KMS-11 (cell line): ENCODE measurements at regions not wholly inside any gene's neighbourhood (a gene's known extent, or its start where the extent isn't known, plus 50 kb on each side); places are given as distances from the start of the nearest gene placed in this dataset.
"Not testable (repeated sequence)": the region's sequence is repeated elsewhere in the genome, so short reads cannot be mapped to it uniquely, and the experiment has no call there.

ENCODE experiments used
- H2AFZ ChIP-seq: fragments of 200-600 bp; sonication (generic); 2 replicates; pipeline ENCODE4 v1.6.1; 2016; ENCODE audit warnings: antibody characterized with exemption, mixed run types, low read depth
- H3K27ac ChIP-seq: fragments of 200-600 bp; sonication (generic); 2 replicates; pipeline ENCODE4 v1.6.1; 2016; ENCODE audit warnings: mild to moderate bottlenecking, mixed run types
- H3K27me3 ChIP-seq: fragments of 200-600 bp; sonication (generic); 2 replicates; pipeline ENCODE4 v1.6.1; 2017; ENCODE audit warnings: mild to moderate bottlenecking, low read depth, mixed run types, moderate library complexity; ENCODE audit not compliant: insufficient read depth
- H3K36me3 ChIP-seq: fragments of 200-600 bp; sonication (generic); 2 replicates; pipeline ENCODE4 v1.6.1; 2017; ENCODE audit warnings: mild to moderate bottlenecking, mixed run types; ENCODE audit not compliant: insufficient read depth
- H3K4me1 ChIP-seq: fragments of 200-600 bp; sonication (generic); 2 replicates; pipeline ENCODE4 v1.6.1; 2016; ENCODE audit warnings: mild to moderate bottlenecking, low read depth, mixed run types; ENCODE audit not compliant: poor library complexity, severe bottlenecking
- H3K4me2 ChIP-seq: fragments of 200-600 bp; sonication (generic); 2 replicates; pipeline ENCODE4 v1.7.0; 2016; ENCODE audit warnings: mild to moderate bottlenecking, mixed run types
- H3K4me3 ChIP-seq: fragments of 200-600 bp; sonication (generic); IDR thresholded peaks from 2 replicates; pipeline ENCODE4 v1.6.1; 2017; ENCODE audit warnings: low read depth, low read length, mixed read lengths; ENCODE audit not compliant: insufficient read depth
- H3K79me2 ChIP-seq: fragments of 200-600 bp; sonication (generic); 2 replicates; pipeline ENCODE4 v1.6.1; 2016; ENCODE audit warnings: low read depth, mixed run types; ENCODE audit not compliant: insufficient read depth
- H3K9ac ChIP-seq: fragments of 200-600 bp; sonication (generic); 2 replicates; pipeline ENCODE4 v1.6.1; 2016; ENCODE audit warnings: mild to moderate bottlenecking, mixed run types
- H4K20me1 ChIP-seq: fragments of 200-600 bp; sonication (generic); 2 replicates; pipeline ENCODE4 v1.6.1; 2016; ENCODE audit warnings: mild to moderate bottlenecking, mixed run types; ENCODE audit not compliant: insufficient read depth
- TF ChIP-seq, protein P1 (sequence below): fragments of 200-600 bp; sonication (generic); conservative IDR thresholded peaks from 2 replicates; pipeline ENCODE4 v1.6.1; 2017; ENCODE audit warnings: low read depth, mild to moderate bottlenecking, antibody characterized with exemption, low read length, moderate library complexity, mixed read lengths

DNA sequence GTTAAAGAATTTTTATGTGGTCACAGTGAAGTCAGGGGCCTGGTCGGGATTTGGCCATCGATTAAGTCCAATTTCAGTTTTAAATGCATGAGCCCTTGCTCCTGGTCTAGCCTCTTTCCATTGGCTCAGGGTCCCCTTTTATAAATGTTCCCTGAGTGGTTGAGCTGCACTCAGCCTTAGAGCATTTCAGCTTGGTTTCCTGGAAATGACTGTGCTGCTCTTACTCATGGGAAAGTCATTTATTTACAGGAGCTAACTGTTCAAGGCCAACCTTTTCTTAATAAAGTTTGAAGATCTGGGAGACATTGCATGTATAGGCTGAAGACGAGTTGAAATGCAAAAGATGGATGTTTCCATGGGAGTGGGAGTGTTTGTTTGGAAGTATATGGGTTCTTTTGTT, 98.8 kb upstream of the CLNK start:
- H3K27ac ChIP-seq = no peak overlapping the region
- H3K4me1 ChIP-seq = no peaks in the 10 kb centered on the region
- H3K36me3 ChIP-seq = no peaks in the 10 kb centered on the region
- H3K4me3 ChIP-seq = no peak overlapping the region
- no peaks in the 10 kb centered on the region for H4K20me1 ChIP-seq
- H3K4me2 ChIP-seq = no peak overlapping the region
- no peaks in the 10 kb centered on the region for H3K79me2 ChIP-seq
- no peak overlapping the region for H3K9ac ChIP-seq
- TF ChIP-seq, protein P1, sequence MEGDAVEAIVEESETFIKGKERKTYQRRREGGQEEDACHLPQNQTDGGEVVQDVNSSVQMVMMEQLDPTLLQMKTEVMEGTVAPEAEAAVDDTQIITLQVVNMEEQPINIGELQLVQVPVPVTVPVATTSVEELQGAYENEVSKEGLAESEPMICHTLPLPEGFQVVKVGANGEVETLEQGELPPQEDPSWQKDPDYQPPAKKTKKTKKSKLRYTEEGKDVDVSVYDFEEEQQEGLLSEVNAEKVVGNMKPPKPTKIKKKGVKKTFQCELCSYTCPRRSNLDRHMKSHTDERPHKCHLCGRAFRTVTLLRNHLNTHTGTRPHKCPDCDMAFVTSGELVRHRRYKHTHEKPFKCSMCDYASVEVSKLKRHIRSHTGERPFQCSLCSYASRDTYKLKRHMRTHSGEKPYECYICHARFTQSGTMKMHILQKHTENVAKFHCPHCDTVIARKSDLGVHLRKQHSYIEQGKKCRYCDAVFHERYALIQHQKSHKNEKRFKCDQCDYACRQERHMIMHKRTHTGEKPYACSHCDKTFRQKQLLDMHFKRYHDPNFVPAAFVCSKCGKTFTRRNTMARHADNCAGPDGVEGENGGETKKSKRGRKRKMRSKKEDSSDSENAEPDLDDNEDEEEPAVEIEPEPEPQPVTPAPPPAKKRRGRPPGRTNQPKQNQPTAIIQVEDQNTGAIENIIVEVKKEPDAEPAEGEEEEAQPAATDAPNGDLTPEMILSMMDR = no peak
- no peaks in the 10 kb centered on the region for H3K27me3 ChIP-seq
- no peak overlapping the region for H2AFZ ChIP-seq

DNA sequence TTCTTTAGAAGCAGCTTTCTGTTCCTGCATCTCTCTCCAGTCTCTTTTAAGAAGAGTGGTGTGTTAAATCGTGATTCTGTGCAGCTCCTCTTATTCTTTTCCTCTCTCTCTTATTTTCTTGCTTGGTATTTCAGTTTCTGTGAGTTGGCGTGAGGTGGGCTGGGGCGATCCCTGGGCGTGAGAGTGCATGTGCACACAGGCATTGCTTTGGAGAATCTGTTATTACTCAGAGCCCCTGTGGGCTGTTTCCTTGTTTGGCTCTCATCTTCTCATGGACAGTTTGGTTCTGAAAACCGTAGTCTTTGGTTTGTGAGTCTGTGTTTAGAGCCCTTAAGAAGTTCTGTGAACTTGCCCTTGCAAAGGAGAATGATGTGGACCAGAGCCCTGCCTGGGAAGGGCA, 97.2 kb upstream of the CLNK start:
- Histone ChIP-seq H2AFZ (no peak overlapping the region), H4K20me1 (no peaks in the 10 kb centered on the region), H3K79me2 (no peaks in the 10 kb centered on the region), H3K27ac (no peak overlapping the region), H3K9ac (no peak overlapping the region), H3K4me3 (no peak overlapping the region), H3K27me3 (no peaks in the 10 kb centered on the region), H3K4me2 (no peak overlapping the region), H3K36me3 (no peaks in the 10 kb centered on the region), H3K4me1 (no peaks in the 10 kb centered on the region)
- TF ChIP-seq, protein P1 = no peak

DNA sequence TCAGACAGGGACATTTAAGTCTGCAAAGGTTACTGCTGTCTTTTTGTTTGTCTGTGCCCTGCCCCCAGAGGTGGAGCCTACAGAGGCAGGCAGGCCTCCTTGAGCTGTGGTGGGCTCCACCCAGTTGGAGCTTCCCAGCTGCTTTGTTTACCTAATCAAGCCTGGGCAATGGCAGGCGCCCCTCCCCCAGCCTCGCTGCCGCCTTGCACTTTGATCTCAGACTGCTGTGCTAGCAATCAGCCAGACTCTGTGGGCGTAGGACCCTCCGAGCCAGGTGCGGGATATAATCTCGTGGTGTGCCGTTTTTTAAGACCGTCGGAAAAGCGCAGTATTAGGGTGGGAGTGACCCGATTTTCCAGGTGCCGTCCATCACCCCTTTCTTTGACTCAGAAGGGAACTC, 96.2 kb upstream of the CLNK start:
- H3K79me2 ChIP-seq, H3K4me3 ChIP-seq, H3K4me2 ChIP-seq: not testable (repeated sequence)

DNA sequence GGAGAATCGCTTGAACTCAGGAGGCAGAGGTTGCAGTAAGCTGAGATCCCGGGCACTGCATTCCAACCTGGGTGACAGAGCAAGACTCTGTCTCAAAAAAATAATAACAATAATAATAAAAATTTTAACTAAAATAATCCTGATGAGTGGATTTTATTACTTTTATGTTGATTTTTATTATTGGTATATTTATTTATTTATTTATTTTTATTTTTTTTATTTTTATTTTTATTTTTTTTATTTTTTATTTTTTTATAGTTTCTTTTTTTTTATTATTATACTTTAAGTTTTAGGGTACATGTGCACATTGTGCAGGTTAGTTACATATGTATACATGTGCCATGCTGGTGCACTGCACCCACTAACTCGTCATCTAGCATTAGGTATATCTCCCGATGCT, 90.6 kb upstream of the CLNK start:
- not testable (repeated sequence) for H2AFZ ChIP-seq, H3K9ac ChIP-seq, H3K27ac ChIP-seq, H3K79me2 ChIP-seq, H3K36me3 ChIP-seq, H3K27me3 ChIP-seq, H3K4me3 ChIP-seq, H4K20me1 ChIP-seq, H3K4me1 ChIP-seq, H3K4me2 ChIP-seq

More for the DNA sequence above, 96.2 kb upstream of the CLNK start:
- not testable (repeated sequence) for H3K9ac ChIP-seq, H2AFZ ChIP-seq, H3K4me1 ChIP-seq, H3K36me3 ChIP-seq, H4K20me1 ChIP-seq, H3K27me3 ChIP-seq, H3K27ac ChIP-seq

DNA sequence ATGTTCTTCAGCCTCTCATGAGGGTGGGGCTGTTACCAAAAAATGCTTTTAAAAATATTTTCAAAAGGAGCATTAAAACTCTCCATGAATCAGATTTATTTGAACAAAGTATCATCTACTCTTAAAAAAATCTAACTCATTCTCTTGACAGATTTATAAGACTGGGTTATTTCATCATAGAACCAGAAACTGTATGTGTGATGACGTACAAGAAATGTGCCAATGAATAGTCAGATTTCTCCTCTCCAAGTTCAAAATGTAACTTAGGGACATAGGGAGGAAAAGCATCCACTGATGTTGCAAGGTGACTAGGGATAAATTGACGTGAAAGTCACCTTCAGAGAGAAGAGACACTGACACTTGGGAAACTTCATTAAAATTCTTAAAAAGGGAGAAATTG, 89.1 kb upstream of the CLNK start:
- H3K79me2 ChIP-seq = no peaks in the 10 kb centered on the region
- H3K36me3 ChIP-seq = no peaks in the 10 kb centered on the region
- no peak overlapping the region for H3K4me3 ChIP-seq
- H3K27ac ChIP-seq = no peak overlapping the region
- H2AFZ ChIP-seq = no peak overlapping the region
- H3K9ac ChIP-seq = no peak overlapping the region
- no peak overlapping the region for H3K4me2 ChIP-seq
- no peaks in the 10 kb centered on the region for H3K4me1 ChIP-seq
- no peaks in the 10 kb centered on the region for H4K20me1 ChIP-seq
- no peaks in the 10 kb centered on the region for H3K27me3 ChIP-seq
- TF ChIP-seq, protein P1 = no peak

DNA sequence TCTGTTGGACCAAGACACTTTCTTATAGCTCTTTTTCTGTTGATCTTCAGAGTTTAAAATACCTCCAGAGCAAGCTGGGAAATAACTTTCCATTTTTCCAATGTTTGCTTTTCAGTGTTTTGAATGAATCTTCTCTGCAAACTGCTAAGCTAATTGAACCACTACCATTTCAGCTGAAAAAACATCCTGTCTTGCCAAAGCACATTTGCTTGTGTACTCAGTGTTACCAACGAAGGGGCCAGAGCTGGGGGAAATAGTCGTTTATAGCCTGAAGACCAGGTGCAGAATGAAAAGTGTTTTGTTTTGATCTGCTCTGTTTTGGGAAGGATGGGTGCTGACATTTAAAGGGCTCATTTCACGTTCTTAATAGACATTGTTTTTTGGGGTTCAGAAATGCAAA, 88.4 kb upstream of the CLNK start:
- Histone ChIP-seq H3K79me2 (no peaks in the 10 kb centered on the region), H3K4me1 (no peaks in the 10 kb centered on the region), H2AFZ (no peak overlapping the region), H4K20me1 (no peaks in the 10 kb centered on the region), H3K4me3 (no peak overlapping the region), H3K36me3 (no peaks in the 10 kb centered on the region), H3K4me2 (no peak overlapping the region), H3K9ac (no peak overlapping the region), H3K27me3 (no peaks in the 10 kb centered on the region), H3K27ac (no peak overlapping the region)
- TF ChIP-seq, protein P1 = no peak
